ENCODE measurements at regions not wholly inside any gene's neighbourhood (a gene's known extent, or its start where the extent isn't known, plus 50 kb on each side); places are given as distances from the start of the nearest gene placed in this dataset.

- in situ Hi-C loops (cut with MboI) (no loop called here), intact Hi-C loops (cut with micrococcal nuclease; ENCODE audit: unreplicated experiment) (no loop called here)
- no peaks in the 10 kb centered on the region for H3K27me3 ChIP-seq (replicated peaks in 1 of 2; ENCODE audit: control insufficient read depth in 2 of 2, insufficient read depth in 2 of 2, low read length in 1 of 2)
- no peak overlapping the region for H3K27ac ChIP-seq (ENCODE audit: control insufficient read depth, insufficient read depth)
- H3K4me2 ChIP-seq (ENCODE audit: control insufficient read depth, insufficient read depth), result no peak overlapping the region
- BruUV-seq (replicated peaks), result no TSS peak
- no peak overlapping the region for H3K9ac ChIP-seq (ENCODE audit: control insufficient read depth, insufficient read depth, low read length)
- no peaks in the 10 kb centered on the region for H3K9me3 ChIP-seq (replicated peaks; ENCODE audit: control insufficient read depth, insufficient read depth, low read length)
- no peaks in the 10 kb centered on the region for H4K20me1 ChIP-seq (ENCODE audit: control insufficient read depth, insufficient read depth)
- H3K4me1 ChIP-seq (ENCODE audit: control insufficient read depth, insufficient read depth, low read length), result no peaks in the 10 kb centered on the region
- H3K79me2 ChIP-seq (ENCODE audit: control insufficient read depth, insufficient read depth, low read length), result no peaks in the 10 kb centered on the region
- no peak overlapping the region for H2AFZ ChIP-seq (ENCODE audit: control insufficient read depth, low read depth, low read length)
- no peak for FAIRE-seq
- 0% methylated on average over 1 of the region's 1 CpG for WGBS (ENCODE audit: insufficient coverage, insufficient replicate concordance, low lambda C conversion rate, missing lambda C conversion rate)
- ATAC-seq, result no peak
- CTCF ChIA-PET, result no interaction called here
- no peak for DNase-seq (ENCODE audit: low read depth, low spot score)
- no peaks in the 10 kb centered on the region for H3K36me3 ChIP-seq (ENCODE audit: control insufficient read depth in 2 of 2, insufficient read depth in 2 of 2, low read length in 1 of 2)
- SMC1A ChIA-PET (ENCODE audit: uncharacterized antibody, unreplicated experiment), result interaction anchor here (0.6 kb wide), 1 partner anchor 268 kb away, joined by 3 read pairs; no protein-coding TSS in a partner anchor
- POLR2A ChIA-PET, result no interaction called here
- RAD21 ChIA-PET (ENCODE audit: unreplicated experiment), result no interaction called here
- no peak overlapping the region for H3K4me3 ChIP-seq
- no peak for TF ChIP-seq ZNF592 (IDR thresholded peaks at IDR 0.05)
- TF ChIP-seq EGR1 (IDR thresholded peaks at IDR 0.05; ENCODE audit: borderline replicate concordance in 1 of 2, low read depth in 2 of 2, low read length in 2 of 2), result no peak
- no peak for TF ChIP-seq ZNF217 (IDR thresholded peaks at IDR 0.05)
- no peak for TF ChIP-seq GABPA (IDR thresholded peaks at IDR 0.05; ENCODE audit: low read depth)
- TF ChIP-seq HDAC2 (IDR thresholded peaks at IDR 0.05), result no peak
- no peak for TF ChIP-seq ZNF687 (IDR thresholded peaks at IDR 0.05)
- TF ChIP-seq ZBTB11 (CRISPR knock-in tag; IDR thresholded peaks at IDR 0.05), result no peak
- TF ChIP-seq MAX (IDR thresholded peaks at IDR 0.05; ENCODE audit: low read depth, low read length), result no peak
- no peak for TF ChIP-seq SRF (IDR thresholded peaks at IDR 0.05; ENCODE audit: low read depth in 2 of 2, low read length in 2 of 2)
- no peak for TF ChIP-seq CEBPB (IDR thresholded peaks at IDR 0.05; ENCODE audit: borderline replicate concordance in 1 of 2, low read depth in 2 of 2, low read length in 2 of 2)
- no peak for TF ChIP-seq JUND (IDR thresholded peaks at IDR 0.05; ENCODE audit: low read depth, low read length)
Measured at GRCh38 chr11:109609454-109610185, 187.6 kb downstream of the C11orf87 start.
